Endothelial cell (in vitro differentiated cells): ENCODE measurements at regions not wholly inside any gene's neighbourhood (a gene's known extent, or its start where the extent isn't known, plus 50 kb on each side); places are given as distances from the start of the nearest gene placed in this dataset.

Experiments
- DNase-seq: peaks from one replicate; pipeline ENCODE4 v3.0.0; 2021; ENCODE audit warnings: low spot score
- H3K27ac Mint-ChIP-seq: one replicate; pipeline ENCODE4 v1.8.0; 2021; ENCODE audit warnings: mixed read lengths, inconsistent platforms; ENCODE audit not compliant: unreplicated experiment
- H3K27me3 Mint-ChIP-seq: one replicate; pipeline ENCODE4 v1.8.0; 2021; ENCODE audit warnings: mild to moderate bottlenecking, moderate library complexity, mixed read lengths, inconsistent platforms; ENCODE audit not compliant: unreplicated experiment
- H3K36me3 Mint-ChIP-seq: one replicate; pipeline ENCODE4 v1.8.0; 2021; ENCODE audit warnings: mild to moderate bottlenecking, low read depth, mixed read lengths, inconsistent platforms; ENCODE audit not compliant: unreplicated experiment
- H3K4me1 Mint-ChIP-seq: one replicate; pipeline ENCODE4 v1.8.0; 2021; ENCODE audit warnings: mild to moderate bottlenecking, mixed read lengths, inconsistent platforms; ENCODE audit not compliant: unreplicated experiment
- H3K4me3 Mint-ChIP-seq: one replicate; pipeline ENCODE4 v1.8.0; 2021; ENCODE audit warnings: mild to moderate bottlenecking, mixed read lengths, inconsistent platforms; ENCODE audit not compliant: unreplicated experiment
- H3K9me3 Mint-ChIP-seq: one replicate; pipeline ENCODE4 v1.8.0; 2021; ENCODE audit warnings: mixed read lengths, inconsistent platforms; ENCODE audit not compliant: unreplicated experiment
- TF ChIP-seq, protein P1 (sequence below): fragments of 200-600 bp; sonication (generic); IDR thresholded peaks from one replicate; pipeline ENCODE4 v1.5.0; 2021; ENCODE audit warnings: antibody characterized with exemption; ENCODE audit not compliant: unreplicated experiment

DNA sequence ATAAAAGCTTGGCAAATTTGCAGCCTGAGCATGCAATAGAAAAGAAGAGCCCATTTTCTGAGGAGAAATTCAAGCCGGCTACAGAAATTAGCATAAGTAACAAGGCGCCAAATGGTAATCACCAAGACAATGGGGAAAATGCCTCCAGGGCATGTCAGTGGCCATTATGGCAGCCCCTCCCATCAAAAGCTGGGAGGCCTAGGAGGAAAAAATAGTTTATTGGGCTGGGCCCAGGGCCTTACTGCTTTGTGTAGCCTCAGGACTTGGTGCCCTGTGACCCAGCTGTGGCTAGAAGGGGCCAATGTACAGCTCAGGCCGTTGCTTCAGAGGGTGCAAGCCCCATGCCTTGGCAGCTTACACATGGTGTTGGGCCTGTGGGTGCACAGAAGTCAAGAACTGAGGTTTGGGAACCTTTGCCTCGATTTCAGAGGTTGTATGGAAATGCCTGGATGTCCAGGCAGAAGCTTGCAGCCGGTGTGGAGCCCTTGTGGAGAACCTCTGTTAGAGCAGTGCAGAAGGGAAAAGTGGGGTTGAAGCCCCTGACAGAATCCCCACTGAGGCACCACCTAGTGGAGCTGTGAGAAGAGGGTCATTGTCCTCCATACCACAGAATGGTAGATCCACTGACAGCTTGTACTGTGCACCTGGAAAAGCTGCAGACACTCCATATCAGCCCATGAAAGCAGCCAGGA, 328.5 kb upstream of the MAP3K7 start:
- no peak overlapping the region for H3K27ac Mint-ChIP-seq
- peaks cover 5% of the 10 kb centered on the region for H3K27me3 Mint-ChIP-seq
- no peak for DNase-seq
- peaks cover 6% of the 10 kb centered on the region for H3K36me3 Mint-ChIP-seq
- H3K4me1 Mint-ChIP-seq, result no peaks in the 10 kb centered on the region
- peaks cover 7% of the 10 kb centered on the region for H3K9me3 Mint-ChIP-seq
- H3K4me3 Mint-ChIP-seq, result no peak overlapping the region
- TF ChIP-seq, protein P1, sequence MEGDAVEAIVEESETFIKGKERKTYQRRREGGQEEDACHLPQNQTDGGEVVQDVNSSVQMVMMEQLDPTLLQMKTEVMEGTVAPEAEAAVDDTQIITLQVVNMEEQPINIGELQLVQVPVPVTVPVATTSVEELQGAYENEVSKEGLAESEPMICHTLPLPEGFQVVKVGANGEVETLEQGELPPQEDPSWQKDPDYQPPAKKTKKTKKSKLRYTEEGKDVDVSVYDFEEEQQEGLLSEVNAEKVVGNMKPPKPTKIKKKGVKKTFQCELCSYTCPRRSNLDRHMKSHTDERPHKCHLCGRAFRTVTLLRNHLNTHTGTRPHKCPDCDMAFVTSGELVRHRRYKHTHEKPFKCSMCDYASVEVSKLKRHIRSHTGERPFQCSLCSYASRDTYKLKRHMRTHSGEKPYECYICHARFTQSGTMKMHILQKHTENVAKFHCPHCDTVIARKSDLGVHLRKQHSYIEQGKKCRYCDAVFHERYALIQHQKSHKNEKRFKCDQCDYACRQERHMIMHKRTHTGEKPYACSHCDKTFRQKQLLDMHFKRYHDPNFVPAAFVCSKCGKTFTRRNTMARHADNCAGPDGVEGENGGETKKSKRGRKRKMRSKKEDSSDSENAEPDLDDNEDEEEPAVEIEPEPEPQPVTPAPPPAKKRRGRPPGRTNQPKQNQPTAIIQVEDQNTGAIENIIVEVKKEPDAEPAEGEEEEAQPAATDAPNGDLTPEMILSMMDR, result no peak

DNA sequence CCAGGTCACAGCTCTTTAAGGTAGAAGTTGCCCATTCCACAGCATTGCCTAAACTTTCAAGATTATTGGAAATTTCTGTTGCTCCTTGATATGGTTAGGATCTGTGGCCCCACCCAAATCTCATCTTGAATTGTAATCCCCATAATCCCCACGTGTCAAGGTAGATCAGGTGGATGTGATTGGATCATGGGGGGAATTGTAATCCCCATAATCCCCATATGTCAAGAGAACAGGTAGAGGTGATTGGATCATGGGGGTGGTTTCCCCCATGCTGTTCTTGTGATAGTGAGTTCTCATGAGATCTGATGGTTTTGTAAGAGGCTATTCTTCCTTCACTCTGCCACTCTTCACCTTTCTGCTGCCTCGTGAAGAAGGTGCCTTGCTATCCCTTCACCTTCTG, 327.4 kb upstream of the MAP3K7 start:
- Mint-ChIP-seq H3K27me3 (peaks cover 5% of the 10 kb centered on the region), H3K4me3 (no peak overlapping the region), H3K36me3 (peaks cover 6% of the 10 kb centered on the region), H3K27ac (no peak overlapping the region), H3K4me1 (no peaks in the 10 kb centered on the region), H3K9me3 (peaks cover 7% of the 10 kb centered on the region)
- TF ChIP-seq, protein P1, result no peak
- no peak for DNase-seq

DNA sequence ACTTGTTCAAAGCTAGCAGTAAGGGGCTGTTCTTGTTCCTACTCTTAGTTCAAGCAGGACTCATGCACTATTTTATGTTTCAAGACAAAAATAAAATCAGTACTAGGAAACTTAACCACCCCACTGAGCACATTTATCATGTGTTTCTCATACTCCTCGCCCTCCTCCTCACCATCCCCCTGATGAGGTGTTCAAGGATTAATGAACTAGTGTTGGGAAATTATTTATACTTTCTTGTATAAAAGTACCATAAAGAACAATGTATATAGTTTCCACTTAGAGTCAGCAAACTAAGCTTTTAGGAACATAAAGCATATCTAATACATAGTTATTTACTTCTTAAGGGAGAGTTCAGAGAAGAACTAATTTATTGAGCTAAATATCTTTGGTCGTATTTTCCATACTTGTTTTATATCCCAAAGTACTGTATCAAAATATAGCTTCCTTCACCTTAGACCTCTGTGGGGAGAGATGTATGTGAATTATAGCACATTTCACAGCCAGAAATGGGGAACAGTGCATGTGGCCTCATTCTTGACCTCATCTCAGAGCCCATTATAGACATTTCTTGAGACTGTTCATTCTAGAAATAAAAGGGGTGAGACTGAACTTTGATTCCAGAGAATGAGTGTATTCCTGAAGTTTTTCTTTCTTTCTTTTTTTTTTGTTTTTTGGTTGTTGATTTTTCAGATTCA, 326.5 kb upstream of the MAP3K7 start:
- no peak overlapping the region for H3K27ac Mint-ChIP-seq
- peaks cover 7% of the 10 kb centered on the region for H3K9me3 Mint-ChIP-seq
- peaks cover 6% of the 10 kb centered on the region for H3K36me3 Mint-ChIP-seq
- TF ChIP-seq, protein P1, result no peak
- H3K27me3 Mint-ChIP-seq, result peaks cover 5% of the 10 kb centered on the region
- no peak for DNase-seq
- no peak overlapping the region for H3K4me3 Mint-ChIP-seq
- no peaks in the 10 kb centered on the region for H3K4me1 Mint-ChIP-seq

DNA sequence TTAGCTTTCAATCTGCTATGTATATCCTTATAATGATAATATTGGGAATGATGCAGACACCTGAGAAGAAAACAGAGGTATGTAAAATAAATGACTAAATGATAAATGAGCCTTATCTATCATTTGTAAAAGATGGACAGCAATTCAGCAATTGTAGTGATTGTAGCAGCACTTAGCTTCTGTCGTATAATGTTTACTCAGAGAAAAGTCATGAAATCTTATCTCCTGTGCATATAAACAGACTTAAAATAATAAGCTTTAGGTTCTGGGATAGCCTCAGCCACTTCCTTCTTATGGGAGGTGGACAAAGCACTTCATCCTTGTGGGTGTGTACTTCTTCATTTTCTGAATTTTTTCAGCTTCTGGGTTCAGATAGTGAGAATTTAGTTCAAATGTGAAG, 324.8 kb upstream of the MAP3K7 start:
- TF ChIP-seq, protein P1, result no peak
- no peak for DNase-seq
- H3K9me3 Mint-ChIP-seq, result peaks cover 7% of the 10 kb centered on the region
- peaks cover 5% of the 10 kb centered on the region for H3K27me3 Mint-ChIP-seq
- H3K36me3 Mint-ChIP-seq, result peaks cover 6% of the 10 kb centered on the region
- no peaks in the 10 kb centered on the region for H3K4me1 Mint-ChIP-seq
- no peak overlapping the region for H3K27ac Mint-ChIP-seq
- H3K4me3 Mint-ChIP-seq, result no peak overlapping the region

DNA sequence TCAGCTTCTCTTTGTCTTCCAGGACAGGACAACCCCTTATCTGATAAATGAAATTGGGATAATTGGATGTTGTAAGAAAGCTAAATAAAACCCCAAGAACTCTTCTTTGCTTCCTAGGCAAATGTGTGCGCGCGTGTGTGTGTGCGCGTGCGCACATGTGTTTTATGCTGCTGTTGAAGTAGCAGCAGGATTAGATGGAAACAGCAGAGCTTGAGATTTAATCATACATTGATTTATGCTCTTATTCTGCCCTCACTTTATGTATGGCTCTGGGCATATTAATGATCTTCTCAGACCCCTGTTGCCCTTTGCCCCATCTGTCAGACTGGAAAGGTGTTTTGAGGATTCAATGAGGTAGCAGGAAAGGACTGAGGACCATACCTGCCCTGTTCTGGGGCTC, 324.0 kb upstream of the MAP3K7 start:
- no peak for DNase-seq
- no peaks in the 10 kb centered on the region for H3K4me1 Mint-ChIP-seq
- no peak overlapping the region for H3K4me3 Mint-ChIP-seq
- no peak overlapping the region for H3K27ac Mint-ChIP-seq
- H3K9me3 Mint-ChIP-seq, result peaks cover 7% of the 10 kb centered on the region
- TF ChIP-seq, protein P1, result no peak
- H3K27me3 Mint-ChIP-seq, result peaks cover 5% of the 10 kb centered on the region
- peaks cover 6% of the 10 kb centered on the region for H3K36me3 Mint-ChIP-seq
